HL-60 (cell line): ENCODE measurements at regions not wholly inside any gene's neighbourhood (a gene's known extent, or its start where the extent isn't known, plus 50 kb on each side); places are given as distances from the start of the nearest gene placed in this dataset.

Source experiments
- CTCF ChIP-seq: IDR thresholded peaks from one replicate; pipeline ENCODE4 v1.5.1; 2011; ENCODE audit warnings: low read length, control low read depth, inconsistent platforms; ENCODE audit not compliant: insufficient read depth
- POLR2AphosphoS5 ChIP-seq: IDR thresholded peaks from 2 replicates; pipeline ENCODE4 v1.6.1; 2012; ENCODE audit warnings: low read depth
- REST ChIP-seq: IDR thresholded peaks from 2 replicates; pipeline ENCODE4 v1.6.1; 2012; ENCODE audit warnings: low read depth; ENCODE audit not compliant: insufficient replicate concordance
- SPI1 ChIP-seq: IDR thresholded peaks from 2 replicates; pipeline ENCODE4 v1.6.1; 2012; ENCODE audit warnings: low read depth, mild to moderate bottlenecking, borderline replicate concordance

DNA sequence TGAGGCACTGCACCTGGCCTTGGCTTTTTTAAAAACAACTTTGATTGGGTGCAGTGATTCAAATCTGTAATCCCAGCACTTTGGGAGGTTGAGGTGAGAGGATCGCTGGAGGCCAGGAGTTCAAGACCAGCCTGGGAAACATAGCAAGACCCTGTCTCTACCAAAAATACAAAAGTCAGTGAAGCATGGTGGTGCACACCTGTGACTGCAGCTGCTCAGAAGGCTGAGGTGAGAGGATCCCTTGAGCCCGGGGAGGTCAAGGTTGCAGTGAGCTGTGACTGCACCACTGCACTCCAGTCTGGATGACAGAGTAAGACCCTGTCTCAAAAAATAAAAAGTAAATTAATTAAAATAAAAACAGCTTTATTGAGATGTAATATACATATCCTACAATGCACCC lies 84.9 kb downstream of the NPTX2 start:
- no peak for TF ChIP-seq CTCF
- TF ChIP-seq SPI1, result no peak
- no peak for TF ChIP-seq REST
- TF ChIP-seq POLR2AphosphoS5, result no peak
